T-cell (primary cell): ENCODE measurements at regions not wholly inside any gene's neighbourhood (a gene's known extent, or its start where the extent isn't known, plus 50 kb on each side); places are given as distances from the start of the nearest gene placed in this dataset.
"Not testable (repeated sequence)": the region's sequence is repeated elsewhere in the genome, so short reads cannot be mapped to it uniquely, and the experiment has no call there.

Experiments
- ATAC-seq, 4 experiments: fragments of 200-7000 bp in 3 of 4; fragments of 150-1000 bp in 1 of 4; cut with Tn5 transposase; replicated peaks in 1 of 4; 1 replicate in 3 of 4; 2 replicates in 1 of 4; pipeline ENCODE4 v1.10.0; 2021; ENCODE audit warnings: moderate library complexity in 3 of 4, mild to moderate bottlenecking in 2 of 4, moderate number of reproducible peaks in 1 of 4
- CTCF ChIA-PET, 2 donors: fragments of 300-600 bp; sonication (Branson Sonifier 250); formaldehyde crosslinking; loops; one replicate each; lab custom pipeline; 2022; ENCODE audit warnings: antibody characterized with exemption in 2 of 2; lab: Charles Lee
- POLR2A ChIA-PET, 2 donors: fragments of 300-600 bp; sonication (Branson Sonifier 250); formaldehyde crosslinking; loops; one replicate each; lab custom pipeline; 2022; ENCODE audit warnings: antibody characterized with exemption in 2 of 2; lab: Charles Lee
- DNase-seq, 35 experiments: peaks; one replicate each; pipeline versions ENCODE4 v3.0.0 to v3.0.0-alpha.2; 2013 to 2023
- H3K27ac ChIP-seq: one replicate; pipeline ENCODE4 v1.5.1; 2013; ENCODE audit warnings: low read length
- H3K27me3 ChIP-seq, 2 experiments: replicated peaks in 1 of 2; 1 replicate in 1 of 2; 2 replicates in 1 of 2; pipeline versions ENCODE4 v1.6.1 to v1.7.0; 2013; ENCODE audit warnings: low read length in 1 of 2, mixed read lengths in 1 of 2; ENCODE audit not compliant: control insufficient read depth in 2 of 2, insufficient read depth in 2 of 2; ENCODE audit errors: extremely low read depth in 1 of 2
- H3K36me3 ChIP-seq, 2 donors: 1 replicate in 1 of 2; 2 replicates in 1 of 2; pipeline versions ENCODE4 v1.6.1 to v1.7.0; 2013; ENCODE audit warnings: low read length in 1 of 2; ENCODE audit not compliant: control insufficient read depth in 2 of 2, insufficient read depth in 1 of 2; ENCODE audit errors: extremely low read depth in 1 of 2
- H3K4me1 ChIP-seq, 2 experiments: 1 replicate in 1 of 2; 2 replicates in 1 of 2; pipeline versions ENCODE4 v1.6.1 to v1.7.0; 2013; ENCODE audit warnings: low read length in 2 of 2, mixed read lengths in 1 of 2; ENCODE audit not compliant: insufficient read depth in 2 of 2, control insufficient read depth in 1 of 2; ENCODE audit errors: extremely low read depth in 1 of 2
- H3K4me3 ChIP-seq, 2 donors: 1 replicate in 1 of 2; 2 replicates in 1 of 2; pipeline versions ENCODE4 v1.5.1 to v1.7.0; 2013; ENCODE audit warnings: mild to moderate bottlenecking in 2 of 2, low read length in 1 of 2, moderate library complexity in 1 of 2; ENCODE audit not compliant: control insufficient read depth in 1 of 2; ENCODE audit errors: extremely low read depth in 1 of 2
- H3K9me3 ChIP-seq: 2 replicates; pipeline ENCODE4 v1.7.0; 2013
- H3K27ac Mint-ChIP-seq, 2 donors: one replicate each; pipeline ENCODE4 v1.8.0; 2020 to 2021; ENCODE audit warnings: mild to moderate bottlenecking in 2 of 2, mixed read lengths in 2 of 2
- H3K27me3 Mint-ChIP-seq, 2 donors: one replicate each; pipeline ENCODE4 v1.8.0; 2021 to 2022; ENCODE audit warnings: mixed read lengths in 2 of 2
- H3K36me3 Mint-ChIP-seq: one replicate; pipeline ENCODE4 v1.8.0; 2021; ENCODE audit warnings: mixed read lengths
- H3K4me1 Mint-ChIP-seq, 3 donors: one replicate each; pipeline ENCODE4 v1.8.0; 2020 to 2022; ENCODE audit warnings: mixed read lengths in 3 of 3, mild to moderate bottlenecking in 1 of 3
- H3K4me3 Mint-ChIP-seq, 3 donors: one replicate each; pipeline ENCODE4 v1.8.0; 2020 to 2022; ENCODE audit warnings: mild to moderate bottlenecking in 3 of 3, mixed read lengths in 3 of 3, moderate library complexity in 3 of 3
- H3K9me3 Mint-ChIP-seq, 3 donors: one replicate each; pipeline ENCODE4 v1.8.0; 2020 to 2022; ENCODE audit warnings: mixed read lengths in 3 of 3
- WGBS: methylation state at CpG from one replicate; pipeline ENCODE4 v1.1.5; 2013; ENCODE audit warnings: missing lambda C conversion rate; ENCODE audit not compliant: insufficient coverage; 5-methylcytosine and 5-hydroxymethylcytosine counted together

DNA sequence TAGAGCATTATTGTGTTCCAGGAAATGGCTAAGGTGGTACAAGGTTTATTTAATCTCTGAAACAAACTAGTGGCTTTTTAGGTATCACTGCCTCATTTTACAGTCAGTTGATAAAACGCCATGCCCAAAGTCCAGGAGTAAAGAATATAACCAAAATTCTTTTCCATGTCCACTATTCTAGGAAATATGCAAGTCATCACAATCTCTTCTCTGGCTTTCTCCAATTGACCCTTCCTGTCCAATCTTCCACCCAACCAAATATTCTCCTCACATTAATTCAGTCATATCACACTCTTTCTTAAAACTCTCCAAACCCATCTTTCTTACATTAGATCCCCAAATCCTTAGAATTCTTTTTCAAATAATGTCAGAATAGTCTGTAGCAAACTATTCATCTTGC is 1110.0 kb upstream of the CDH8 start:
- H3K4me3 Mint-ChIP-seq, result no peak overlapping the region
- CTCF ChIA-PET, result no interaction called here
- no peak for ATAC-seq
- DNase-seq, result no peak
- Histone ChIP-seq H3K4me3 (no peak overlapping the region), H3K36me3 (no peaks in the 10 kb centered on the region), H3K4me1 (no peaks in the 10 kb centered on the region), H3K27ac (no peak overlapping the region), H3K9me3 (peaks cover 4% of the 10 kb centered on the region), H3K27me3 (no peaks in the 10 kb centered on the region)
- 17% methylated on average over 1 of the region's 1 CpG for WGBS
- H3K27ac Mint-ChIP-seq, result no peak overlapping the region
- peaks cover 7 to 24% (median 10%) of the 10 kb centered on the region in 3 donors for H3K9me3 Mint-ChIP-seq
- no peaks in the 10 kb centered on the region for H3K4me1 Mint-ChIP-seq
- H3K36me3 Mint-ChIP-seq, result no peaks in the 10 kb centered on the region
- no peaks in the 10 kb centered on the region for H3K27me3 Mint-ChIP-seq
- POLR2A ChIA-PET, result no interaction called here

DNA sequence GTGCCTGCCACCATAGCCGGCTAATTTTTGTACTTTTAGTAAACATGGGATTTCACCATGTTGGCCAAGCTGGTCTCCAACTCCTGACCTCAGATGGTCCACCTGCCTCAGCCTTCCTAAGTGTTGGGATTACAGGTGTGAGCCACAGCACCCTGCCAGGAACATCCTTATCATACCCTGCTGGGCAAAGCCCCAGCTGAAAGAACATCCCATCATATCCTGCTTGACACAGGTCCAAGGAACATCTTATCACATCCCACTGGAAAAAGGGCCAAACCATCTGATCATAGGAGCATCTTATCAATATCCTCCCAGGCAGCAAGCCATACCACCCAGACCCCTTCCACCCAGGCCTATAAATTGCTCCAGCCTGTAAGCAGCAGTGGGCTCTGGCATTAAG is 1109.2 kb upstream of the CDH8 start:
- Histone ChIP-seq H3K36me3 (no peaks in the 10 kb centered on the region), H3K4me3 (no peak overlapping the region), H3K27me3 (no peaks in the 10 kb centered on the region), H3K4me1 (no peaks in the 10 kb centered on the region), H3K27ac (no peak overlapping the region), H3K9me3 (peaks cover 4% of the 10 kb centered on the region)
- CTCF ChIA-PET, result no interaction called here
- H3K4me1 Mint-ChIP-seq, result no peaks in the 10 kb centered on the region
- H3K9me3 Mint-ChIP-seq, result peaks cover 10 to 29% (median 14%) of the 10 kb centered on the region in 3 donors
- DNase-seq (no peak), ATAC-seq (no peak)
- 86% methylated on average over 1 of the region's 1 CpG for WGBS
- no peaks in the 10 kb centered on the region for H3K27me3 Mint-ChIP-seq
- no peak overlapping the region for H3K27ac Mint-ChIP-seq
- H3K4me3 Mint-ChIP-seq, result no peak overlapping the region
- POLR2A ChIA-PET, result no interaction called here
- no peaks in the 10 kb centered on the region for H3K36me3 Mint-ChIP-seq

DNA sequence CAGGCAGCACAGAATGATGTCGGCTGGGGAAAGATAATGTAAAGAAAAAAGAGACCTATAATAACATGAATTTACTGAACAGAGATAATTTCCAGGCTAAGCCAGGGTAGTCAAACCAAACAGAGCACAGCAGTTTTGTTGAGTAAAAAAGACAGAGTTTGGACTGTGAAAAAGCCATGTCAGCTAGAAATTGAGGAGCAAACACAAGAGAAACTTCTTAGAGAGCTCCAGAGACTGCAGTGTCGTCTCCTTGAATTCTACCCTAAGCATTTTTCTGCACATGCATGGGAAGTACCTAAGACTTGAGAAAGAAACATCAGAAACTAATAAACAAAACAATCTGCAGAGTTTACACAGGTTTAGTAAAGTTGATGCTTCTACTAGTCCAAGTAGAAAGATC is 1098.8 kb upstream of the CDH8 start:
- Mint-ChIP-seq H3K27me3 (no peaks in the 10 kb centered on the region), H3K4me1 (no peaks in the 10 kb centered on the region), H3K9me3 (peaks cover 6 to 26% (median 19%) of the 10 kb centered on the region in 3 donors), H3K36me3 (no peaks in the 10 kb centered on the region), H3K4me3 (no peak overlapping the region), H3K27ac (no peak overlapping the region)
- H3K27ac ChIP-seq, result no peak overlapping the region
- H3K4me3 ChIP-seq, result no peak overlapping the region
- DNase-seq (no peak), ATAC-seq (no peak)
- WGBS, result no CpG with 5 or more reads among the region's 2 CpGs
- H3K36me3 ChIP-seq, result no peaks in the 10 kb centered on the region
- ChIA-PET POLR2A (no interaction called here), CTCF (no interaction called here)
- H3K27me3 ChIP-seq, result no peaks in the 10 kb centered on the region
- H3K9me3 ChIP-seq, result no peaks in the 10 kb centered on the region
- H3K4me1 ChIP-seq, result no peaks in the 10 kb centered on the region

DNA sequence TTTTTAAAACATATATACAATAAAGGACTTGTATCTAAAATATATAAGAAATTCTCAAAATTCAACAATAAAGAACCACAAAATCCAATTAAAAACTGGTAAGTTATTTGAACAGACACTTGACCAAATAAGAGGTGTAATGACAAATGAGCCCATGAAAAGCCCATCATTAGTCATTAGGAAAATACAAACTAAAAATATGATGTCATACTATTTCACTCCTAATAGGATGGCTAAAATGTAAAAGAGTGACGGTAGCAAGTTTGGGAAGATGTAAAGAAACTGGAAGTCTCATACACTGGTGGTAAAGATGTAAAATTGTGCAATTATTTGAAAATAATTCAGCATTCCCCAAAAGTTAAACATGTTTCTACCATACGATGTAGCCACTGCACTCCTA is 1095.3 kb upstream of the CDH8 start:
- no peak overlapping the region for H3K27ac ChIP-seq
- no peaks in the 10 kb centered on the region for H3K36me3 ChIP-seq
- H3K4me1 ChIP-seq, result no peaks in the 10 kb centered on the region
- no peaks in the 10 kb centered on the region for H3K4me1 Mint-ChIP-seq
- peaks cover 13 to 32% (median 21%) of the 10 kb centered on the region in 3 donors for H3K9me3 Mint-ChIP-seq
- ChIA-PET POLR2A (no interaction called here), CTCF (no interaction called here)
- no peaks in the 10 kb centered on the region for H3K27me3 Mint-ChIP-seq
- no CpG with 5 or more reads among the region's 2 CpGs for WGBS
- H3K27me3 ChIP-seq, result no peaks in the 10 kb centered on the region
- no peak overlapping the region for H3K27ac Mint-ChIP-seq
- H3K4me3 Mint-ChIP-seq, result no peak overlapping the region
- DNase-seq (no peak), ATAC-seq (no peak)
- no peaks in the 10 kb centered on the region for H3K9me3 ChIP-seq
- no peak overlapping the region for H3K4me3 ChIP-seq
- H3K36me3 Mint-ChIP-seq, result no peaks in the 10 kb centered on the region

DNA sequence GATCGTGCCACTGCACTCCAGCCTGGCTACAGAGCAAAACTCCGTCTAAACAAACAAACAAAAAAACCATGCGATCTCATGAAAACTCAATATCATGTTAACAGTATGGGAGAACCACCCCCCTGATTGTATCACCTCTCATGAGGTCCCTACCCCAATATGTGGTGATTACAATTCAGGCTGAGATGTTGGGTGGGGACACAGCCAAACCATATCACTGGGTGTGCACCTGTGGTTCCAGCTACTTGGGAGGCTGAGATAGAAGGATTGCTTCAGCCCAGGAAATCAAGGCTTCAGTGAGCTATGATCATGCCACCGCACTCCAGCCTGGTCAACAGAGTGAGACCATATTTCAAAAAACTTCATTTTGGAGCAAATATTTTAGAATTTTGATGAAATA is 1094.7 kb upstream of the CDH8 start:
- Mint-ChIP-seq H3K27me3 (no peaks in the 10 kb centered on the region), H3K9me3 (peaks cover 17 to 33% (median 25%) of the 10 kb centered on the region in 3 donors), H3K27ac (no peak overlapping the region), H3K36me3 (no peaks in the 10 kb centered on the region), H3K4me1 (no peaks in the 10 kb centered on the region), H3K4me3 (no peak overlapping the region)
- no peaks in the 10 kb centered on the region for H3K9me3 ChIP-seq
- WGBS, result no CpG with 5 or more reads among the region's 4 CpGs
- no peak overlapping the region for H3K27ac ChIP-seq
- no peak for DNase-seq
- H3K36me3 ChIP-seq, result no peaks in the 10 kb centered on the region
- POLR2A ChIA-PET, result no interaction called here
- CTCF ChIA-PET, result no interaction called here
- H3K4me1 ChIP-seq, result no peaks in the 10 kb centered on the region
- no peak overlapping the region for H3K4me3 ChIP-seq
- no peaks in the 10 kb centered on the region for H3K27me3 ChIP-seq
- no peak for ATAC-seq

DNA sequence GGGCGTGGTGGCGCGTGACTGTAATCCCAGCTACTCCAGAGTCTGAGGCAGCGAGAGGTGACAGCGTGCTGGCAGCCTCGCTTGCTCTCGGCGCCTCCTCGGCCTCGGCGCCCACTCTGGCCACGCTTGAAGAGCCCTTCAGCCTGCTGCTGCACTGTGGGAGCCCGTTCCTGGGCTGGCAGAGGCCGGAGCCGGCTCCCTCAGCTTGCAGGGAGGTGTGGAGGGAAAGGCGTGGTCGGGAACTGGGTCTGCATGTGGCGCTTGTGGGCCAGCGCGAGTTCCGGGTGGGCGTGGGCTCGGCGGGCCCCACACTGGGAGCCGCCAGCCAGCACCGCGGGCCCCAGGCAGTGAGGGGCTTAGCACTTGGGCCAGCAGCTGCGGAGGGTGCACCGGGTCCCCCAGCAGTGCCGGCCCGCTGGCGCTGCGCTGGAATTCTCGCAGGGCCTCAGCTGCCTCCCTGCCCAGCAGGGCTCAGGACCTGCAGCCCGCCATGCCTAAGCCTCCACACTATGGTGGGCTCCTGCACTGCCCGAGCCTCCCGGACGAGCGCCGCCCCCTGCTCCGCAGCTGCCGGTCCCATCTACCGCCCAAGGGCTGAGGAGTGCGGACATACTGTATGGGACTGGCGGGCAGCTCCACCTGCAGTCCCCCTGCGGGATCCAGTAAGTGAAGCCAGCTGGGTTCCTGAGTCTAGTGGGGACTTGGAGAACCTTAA is 1093.3 kb upstream of the CDH8 start:
- Mint-ChIP-seq H3K4me3 (no peak overlapping the region), H3K27me3 (no peaks in the 10 kb centered on the region), H3K27ac (no peak overlapping the region), H3K4me1 (no peaks in the 10 kb centered on the region), H3K36me3 (no peaks in the 10 kb centered on the region), H3K9me3 (peaks cover 11 to 26% (median 25%) of the 10 kb centered on the region in 3 donors)
- ChIA-PET CTCF (no interaction called here), POLR2A (no interaction called here)
- Histone ChIP-seq H3K36me3 (no peaks in the 10 kb centered on the region), H3K9me3 (no peaks in the 10 kb centered on the region), H3K27ac (no peak overlapping the region), H3K4me1 (no peaks in the 10 kb centered on the region), H3K4me3 (no peak overlapping the region), H3K27me3 (no peaks in the 10 kb centered on the region)
- no peak for DNase-seq
- 91% methylated on average over 41 of the region's 46 CpGs for WGBS
- ATAC-seq, result no peak

DNA sequence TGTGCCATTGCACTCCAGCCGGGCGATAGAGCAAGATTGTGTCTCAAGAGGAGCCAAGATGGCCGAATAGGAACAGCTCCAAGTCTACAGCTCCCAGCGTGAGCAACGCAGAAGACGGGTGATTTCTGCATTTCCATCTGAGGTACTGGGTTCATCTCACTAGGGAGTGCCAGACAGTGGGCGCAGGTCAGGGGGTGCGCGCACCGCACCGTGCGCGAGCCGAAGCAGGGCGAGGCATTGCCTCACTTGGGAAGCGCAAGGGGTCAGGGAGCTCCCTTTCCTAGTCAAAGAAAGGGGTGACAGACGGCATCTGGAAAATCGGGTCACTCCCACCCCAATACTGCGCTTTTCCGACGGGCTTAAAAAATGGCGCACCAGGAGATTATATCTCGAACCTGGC is 1083.7 kb upstream of the CDH8 start:
- H3K4me1 ChIP-seq, CTCF ChIA-PET, H3K9me3 ChIP-seq, H3K4me3 Mint-ChIP-seq, H3K27me3 ChIP-seq, H3K4me1 Mint-ChIP-seq, H3K36me3 Mint-ChIP-seq, POLR2A ChIA-PET, H3K27me3 Mint-ChIP-seq, H3K27ac ChIP-seq, H3K4me3 ChIP-seq, H3K27ac Mint-ChIP-seq, H3K36me3 ChIP-seq, ATAC-seq, DNase-seq: not testable (repeated sequence)
- H3K9me3 Mint-ChIP-seq, result peaks cover 7 to 24% (median 18%) of the 10 kb centered on the region in 3 donors
- 90% methylated on average over 15 of the region's 23 CpGs for WGBS
